ENCODE measurements at regions not wholly inside any gene's neighbourhood (a gene's known extent, or its start where the extent isn't known, plus 50 kb on each side); places are given as distances from the start of the nearest gene placed in this dataset.

- TF ChIP-seq ZSCAN30 (tag by site-specific recombination; IDR thresholded peaks at IDR 0.05) (no peak), ZNF311 (tag by site-specific recombination; IDR thresholded peaks at IDR 0.05; ENCODE audit: borderline replicate concordance) (no peak), ZNF16 (tag by site-specific recombination; IDR thresholded peaks at IDR 0.05; ENCODE audit: low read depth) (no peak), ZNF214 (tag by site-specific recombination; IDR thresholded peaks at IDR 0.05; ENCODE audit: borderline replicate concordance) (no peak), ZNF148 (tag by site-specific recombination; IDR thresholded peaks at IDR 0.05; ENCODE audit: borderline replicate concordance) (no peak), GLIS2 (tag by site-specific recombination; IDR thresholded peaks at IDR 0.05) (no peak), ZSCAN18 (tag by site-specific recombination; IDR thresholded peaks at IDR 0.05) (no peak), ZNF24 (tag by site-specific recombination; IDR thresholded peaks at IDR 0.05) (no peak)
- TF ChIP-seq, protein P1, sequence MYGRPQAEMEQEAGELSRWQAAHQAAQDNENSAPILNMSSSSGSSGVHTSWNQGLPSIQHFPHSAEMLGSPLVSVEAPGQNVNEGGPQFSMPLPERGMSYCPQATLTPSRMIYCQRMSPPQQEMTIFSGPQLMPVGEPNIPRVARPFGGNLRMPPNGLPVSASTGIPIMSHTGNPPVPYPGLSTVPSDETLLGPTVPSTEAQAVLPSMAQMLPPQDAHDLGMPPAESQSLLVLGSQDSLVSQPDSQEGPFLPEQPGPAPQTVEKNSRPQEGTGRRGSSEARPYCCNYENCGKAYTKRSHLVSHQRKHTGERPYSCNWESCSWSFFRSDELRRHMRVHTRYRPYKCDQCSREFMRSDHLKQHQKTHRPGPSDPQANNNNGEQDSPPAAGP (tag by site-specific recombination; IDR thresholded peaks at IDR 0.05): no peak
- TF ChIP-seq, protein P2, sequence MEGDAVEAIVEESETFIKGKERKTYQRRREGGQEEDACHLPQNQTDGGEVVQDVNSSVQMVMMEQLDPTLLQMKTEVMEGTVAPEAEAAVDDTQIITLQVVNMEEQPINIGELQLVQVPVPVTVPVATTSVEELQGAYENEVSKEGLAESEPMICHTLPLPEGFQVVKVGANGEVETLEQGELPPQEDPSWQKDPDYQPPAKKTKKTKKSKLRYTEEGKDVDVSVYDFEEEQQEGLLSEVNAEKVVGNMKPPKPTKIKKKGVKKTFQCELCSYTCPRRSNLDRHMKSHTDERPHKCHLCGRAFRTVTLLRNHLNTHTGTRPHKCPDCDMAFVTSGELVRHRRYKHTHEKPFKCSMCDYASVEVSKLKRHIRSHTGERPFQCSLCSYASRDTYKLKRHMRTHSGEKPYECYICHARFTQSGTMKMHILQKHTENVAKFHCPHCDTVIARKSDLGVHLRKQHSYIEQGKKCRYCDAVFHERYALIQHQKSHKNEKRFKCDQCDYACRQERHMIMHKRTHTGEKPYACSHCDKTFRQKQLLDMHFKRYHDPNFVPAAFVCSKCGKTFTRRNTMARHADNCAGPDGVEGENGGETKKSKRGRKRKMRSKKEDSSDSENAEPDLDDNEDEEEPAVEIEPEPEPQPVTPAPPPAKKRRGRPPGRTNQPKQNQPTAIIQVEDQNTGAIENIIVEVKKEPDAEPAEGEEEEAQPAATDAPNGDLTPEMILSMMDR (tag by site-specific recombination; IDR thresholded peaks at IDR 0.05): no peak
- TF ChIP-seq, protein P3, sequence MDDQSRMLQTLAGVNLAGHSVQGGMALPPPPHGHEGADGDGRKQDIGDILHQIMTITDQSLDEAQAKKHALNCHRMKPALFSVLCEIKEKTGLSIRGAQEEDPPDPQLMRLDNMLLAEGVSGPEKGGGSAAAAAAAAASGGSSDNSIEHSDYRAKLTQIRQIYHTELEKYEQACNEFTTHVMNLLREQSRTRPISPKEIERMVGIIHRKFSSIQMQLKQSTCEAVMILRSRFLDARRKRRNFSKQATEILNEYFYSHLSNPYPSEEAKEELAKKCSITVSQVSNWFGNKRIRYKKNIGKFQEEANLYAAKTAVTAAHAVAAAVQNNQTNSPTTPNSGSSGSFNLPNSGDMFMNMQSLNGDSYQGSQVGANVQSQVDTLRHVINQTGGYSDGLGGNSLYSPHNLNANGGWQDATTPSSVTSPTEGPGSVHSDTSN (CRISPR knock-in tag; IDR thresholded peaks at IDR 0.05): no peak
- TF ChIP-seq, protein P4, sequence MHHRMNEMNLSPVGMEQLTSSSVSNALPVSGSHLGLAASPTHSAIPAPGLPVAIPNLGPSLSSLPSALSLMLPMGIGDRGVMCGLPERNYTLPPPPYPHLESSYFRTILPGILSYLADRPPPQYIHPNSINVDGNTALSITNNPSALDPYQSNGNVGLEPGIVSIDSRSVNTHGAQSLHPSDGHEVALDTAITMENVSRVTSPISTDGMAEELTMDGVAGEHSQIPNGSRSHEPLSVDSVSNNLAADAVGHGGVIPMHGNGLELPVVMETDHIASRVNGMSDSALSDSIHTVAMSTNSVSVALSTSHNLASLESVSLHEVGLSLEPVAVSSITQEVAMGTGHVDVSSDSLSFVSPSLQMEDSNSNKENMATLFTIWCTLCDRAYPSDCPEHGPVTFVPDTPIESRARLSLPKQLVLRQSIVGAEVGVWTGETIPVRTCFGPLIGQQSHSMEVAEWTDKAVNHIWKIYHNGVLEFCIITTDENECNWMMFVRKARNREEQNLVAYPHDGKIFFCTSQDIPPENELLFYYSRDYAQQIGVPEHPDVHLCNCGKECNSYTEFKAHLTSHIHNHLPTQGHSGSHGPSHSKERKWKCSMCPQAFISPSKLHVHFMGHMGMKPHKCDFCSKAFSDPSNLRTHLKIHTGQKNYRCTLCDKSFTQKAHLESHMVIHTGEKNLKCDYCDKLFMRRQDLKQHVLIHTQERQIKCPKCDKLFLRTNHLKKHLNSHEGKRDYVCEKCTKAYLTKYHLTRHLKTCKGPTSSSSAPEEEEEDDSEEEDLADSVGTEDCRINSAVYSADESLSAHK (tag by site-specific recombination; IDR thresholded peaks at IDR 0.05): no peak
- TF ChIP-seq, protein P5, sequence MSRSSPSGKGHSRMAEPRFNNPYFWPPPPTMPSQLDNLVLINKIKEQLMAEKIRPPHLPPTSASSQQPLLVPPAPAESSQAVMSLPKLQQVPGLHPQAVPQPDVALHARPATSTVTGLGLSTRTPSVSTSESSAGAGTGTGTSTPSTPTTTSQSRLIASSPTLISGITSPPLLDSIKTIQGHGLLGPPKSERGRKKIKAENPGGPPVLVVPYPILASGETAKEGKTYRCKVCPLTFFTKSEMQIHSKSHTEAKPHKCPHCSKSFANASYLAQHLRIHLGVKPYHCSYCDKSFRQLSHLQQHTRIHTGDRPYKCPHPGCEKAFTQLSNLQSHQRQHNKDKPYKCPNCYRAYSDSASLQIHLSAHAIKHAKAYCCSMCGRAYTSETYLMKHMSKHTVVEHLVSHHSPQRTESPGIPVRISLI (tag by site-specific recombination; IDR thresholded peaks at IDR 0.05): no peak
These were observed 234.8 kb downstream of the CYRIA start for GRCh38 chr2:16430846-16431245.
